HG03196 (cell line): ENCODE measurements at regions not wholly inside any gene's neighbourhood (a gene's known extent, or its start where the extent isn't known, plus 50 kb on each side); places are given as distances from the start of the nearest gene placed in this dataset.
"Not testable (repeated sequence)": the region's sequence is repeated elsewhere in the genome, so short reads cannot be mapped to it uniquely, and the experiment has no call there.

Experiments
- ATAC-seq: cut with Tn5 transposase; IDR thresholded peaks from one replicate; pipeline ENCODE4 v1.9.1; 2021; ENCODE audit not compliant: unreplicated experiment

- ATAC-seq: no peak
These were observed 62.0 kb upstream of the ST3GAL6 start for GRCh38 chr3:98701071-98701675.

- ATAC-seq: no peak
These were observed 61.0 kb upstream of the ST3GAL6 start for GRCh38 chr3:98702166-98702565.

DNA sequence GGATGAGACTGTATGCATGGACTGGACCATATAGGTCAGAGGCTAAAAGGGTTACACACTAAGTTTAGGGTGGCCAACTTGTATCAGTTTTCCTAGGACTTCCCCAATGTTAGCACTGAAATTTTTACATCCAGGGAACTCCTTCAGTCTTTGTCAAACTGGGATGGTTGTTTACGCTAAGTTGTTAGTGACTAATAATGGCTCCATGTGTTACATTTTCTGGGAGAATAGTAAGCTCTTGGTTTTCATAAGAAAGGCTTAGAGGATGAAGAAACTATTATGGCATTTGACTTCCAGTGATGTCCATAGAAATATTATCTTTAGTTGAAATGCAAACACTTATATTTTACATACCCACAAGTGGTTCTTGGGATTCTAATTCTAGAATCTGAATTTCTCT, 57.9 kb upstream of the ST3GAL6 start:
- ATAC-seq: no peak

DNA sequence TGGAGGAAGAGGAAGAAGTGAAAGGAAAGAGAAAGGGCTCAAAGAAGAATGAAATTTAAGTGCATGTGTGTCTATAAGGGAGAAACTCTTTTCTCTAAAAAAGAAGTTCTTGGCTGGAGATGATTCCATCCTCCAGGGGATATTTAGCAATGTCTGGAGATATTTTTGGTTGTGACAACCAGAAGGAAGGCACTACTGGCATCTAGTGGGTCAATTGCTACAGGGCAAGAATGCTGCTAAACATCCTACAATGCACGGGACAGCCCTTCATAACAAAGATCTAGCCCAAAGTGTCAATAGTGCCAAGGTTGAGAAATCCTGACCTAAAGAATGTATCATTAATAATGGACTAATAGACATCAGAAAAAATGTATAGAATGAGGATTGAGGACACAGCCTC, 57.4 kb upstream of the ST3GAL6 start:
- ATAC-seq: no peak

GRCh38 chr3:98708681-98709080, 54.5 kb upstream of the ST3GAL6 start:
- ATAC-seq: not testable (repeated sequence)

DNA sequence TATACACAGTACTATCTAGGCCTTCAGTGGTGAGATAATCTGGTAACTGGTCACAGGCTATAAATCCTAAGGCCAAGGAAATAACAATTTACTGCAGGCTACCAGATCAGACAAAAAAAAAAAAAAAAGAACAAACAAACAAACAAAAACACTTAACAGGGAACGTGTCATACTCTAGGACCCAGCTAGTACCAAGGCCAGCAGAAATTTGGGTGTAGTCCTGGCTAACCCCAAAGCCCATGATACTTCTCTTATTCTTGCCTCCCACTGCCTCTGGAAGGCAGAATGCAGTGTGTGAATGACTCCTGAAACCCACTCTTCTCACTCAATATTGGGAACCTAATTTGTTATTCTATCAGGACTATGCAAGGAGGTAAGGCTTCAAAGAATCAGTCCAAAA, 53.7 kb upstream of the ST3GAL6 start:
- ATAC-seq: no peak

- ATAC-seq: no peak
These were observed 53.0 kb upstream of the ST3GAL6 start for GRCh38 chr3:98710067-98710659.

GRCh38 chr3:98711426-98711825, 51.7 kb upstream of the ST3GAL6 start:
- ATAC-seq: no peak

DNA sequence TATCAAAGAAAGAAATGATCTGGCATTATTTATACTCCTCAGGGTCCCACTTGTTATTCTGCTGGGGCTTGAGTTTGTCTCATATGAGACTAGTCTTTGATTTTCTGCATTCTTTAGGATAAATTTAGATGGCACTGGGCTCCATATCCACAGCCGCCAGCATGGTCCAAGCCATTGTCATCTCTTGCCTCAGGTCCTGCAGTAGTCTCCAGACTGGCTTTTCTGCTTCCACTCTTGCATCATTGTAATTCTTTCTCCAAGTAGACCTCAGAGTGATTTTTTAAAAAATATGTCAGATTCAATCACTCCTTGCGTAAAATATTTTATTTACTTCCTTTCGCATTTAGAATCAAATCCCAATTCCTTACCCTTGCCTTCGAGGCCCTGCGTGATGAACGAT, 50.4 kb upstream of the ST3GAL6 start:
- no peak for ATAC-seq

DNA sequence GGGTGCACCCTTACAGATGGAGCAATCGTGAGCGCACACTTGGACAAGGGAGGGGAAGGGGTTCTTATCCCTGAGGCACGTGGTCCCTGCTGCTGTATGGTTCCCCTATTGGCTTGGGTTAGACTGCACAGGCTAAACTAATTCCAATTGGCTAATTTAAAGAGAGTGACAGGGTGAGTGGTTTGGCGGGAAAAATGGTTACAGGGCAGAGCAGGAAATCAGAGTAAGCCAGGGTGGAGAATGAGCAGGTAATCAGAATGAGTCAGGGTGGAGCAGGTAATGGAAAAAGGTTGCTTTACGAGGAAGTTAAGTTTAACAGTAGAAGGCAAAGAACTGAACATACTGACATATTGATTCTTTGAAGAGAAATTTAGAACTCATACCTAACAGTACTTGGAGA, 49.8 kb upstream of the ST3GAL6 start:
- not testable (repeated sequence) for ATAC-seq
